Cardiac muscle cell (in vitro differentiated cells and primary cell): ENCODE measurements at regions not wholly inside any gene's neighbourhood (a gene's known extent, or its start where the extent isn't known, plus 50 kb on each side); places are given as distances from the start of the nearest gene placed in this dataset.
"Not testable (repeated sequence)": the region's sequence is repeated elsewhere in the genome, so short reads cannot be mapped to it uniquely, and the experiment has no call there.

Experiments
- DNase-seq, 2 donors: peaks; one replicate each; pipeline versions ENCODE4 v3.0.0 to v3.0.0-alpha.2; 2010 to 2017; ENCODE audit warnings: low read depth in 1 of 2, low spot score in 1 of 2
- H3K27ac ChIP-seq: fragments of 200-600 bp; sonication (generic); 2 replicates; pipeline ENCODE4 v1.5.1; 2016
- H3K27me3 ChIP-seq: fragments of 200-600 bp; sonication (generic); 2 replicates; pipeline ENCODE4 v1.6.0; 2016; ENCODE audit warnings: control low read depth
- H3K36me3 ChIP-seq: fragments of 200-600 bp; sonication (generic); 2 replicates; pipeline ENCODE4 v1.5.1; 2016; ENCODE audit warnings: control low read depth
- H3K4me1 ChIP-seq: fragments of 200-600 bp; sonication (generic); 2 replicates; pipeline ENCODE4 v1.8.1; 2017; ENCODE audit warnings: low read depth, mild to moderate bottlenecking, mixed run types
- H3K4me3 ChIP-seq: fragments of 200-600 bp; sonication (generic); 2 replicates; pipeline ENCODE4 v1.5.1; 2016; ENCODE audit warnings: mild to moderate bottlenecking
- H3K9me3 ChIP-seq: fragments of 200-600 bp; sonication (generic); 2 replicates; pipeline ENCODE4 v1.5.1; 2017; ENCODE audit warnings: low read depth, mild to moderate bottlenecking, control low read depth
- CTCF ChIP-seq: IDR thresholded peaks from 2 replicates; pipeline ENCODE4 v1.5.1; 2012; ENCODE audit warnings: low read depth, mild to moderate bottlenecking, low read length

GRCh38 chr1:14165371-14165801 is 433.1 kb upstream of the KAZN start:
- Histone ChIP-seq H3K4me1 (no peaks in the 10 kb centered on the region), H3K9me3 (no peaks in the 10 kb centered on the region), H3K27ac (no peak overlapping the region), H3K27me3 (no peaks in the 10 kb centered on the region), H3K36me3 (no peaks in the 10 kb centered on the region), H3K4me3 (no peak overlapping the region)
- no peak for TF ChIP-seq CTCF
- no peak for DNase-seq

- no peak for TF ChIP-seq CTCF
- Histone ChIP-seq H3K4me3 (no peak overlapping the region), H3K27ac (no peak overlapping the region), H3K4me1 (no peaks in the 10 kb centered on the region), H3K27me3 (no peaks in the 10 kb centered on the region), H3K9me3 (no peaks in the 10 kb centered on the region), H3K36me3 (no peaks in the 10 kb centered on the region)
- no peak for DNase-seq
These were observed 430.6 kb upstream of the KAZN start for GRCh38 chr1:14167884-14168283.

- no peak overlapping the region for H3K4me3 ChIP-seq
- no peak for TF ChIP-seq CTCF
- no peak for DNase-seq
- H3K4me1 ChIP-seq: no peaks in the 10 kb centered on the region
- no peaks in the 10 kb centered on the region for H3K9me3 ChIP-seq
- no peaks in the 10 kb centered on the region for H3K27me3 ChIP-seq
- no peaks in the 10 kb centered on the region for H3K36me3 ChIP-seq
- H3K27ac ChIP-seq: no peak overlapping the region
These were observed 430.0 kb upstream of the KAZN start for GRCh38 chr1:14168326-14169063.

- Histone ChIP-seq H3K4me3 (no peak overlapping the region), H3K4me1 (no peaks in the 10 kb centered on the region), H3K9me3 (no peaks in the 10 kb centered on the region), H3K27ac (no peak overlapping the region), H3K27me3 (no peaks in the 10 kb centered on the region), H3K36me3 (no peaks in the 10 kb centered on the region)
- no peak for TF ChIP-seq CTCF
- no peak for DNase-seq
These were observed 424.9 kb upstream of the KAZN start for GRCh38 chr1:14173598-14173997.

GRCh38 chr1:14177866-14178265 is 420.6 kb upstream of the KAZN start:
- not testable (repeated sequence) for H3K36me3 ChIP-seq, H3K4me3 ChIP-seq, H3K9me3 ChIP-seq, H3K27me3 ChIP-seq, H3K27ac ChIP-seq, H3K4me1 ChIP-seq, DNase-seq

GRCh38 chr1:14180738-14181137 is 417.7 kb upstream of the KAZN start:
- Histone ChIP-seq H3K27ac (no peak overlapping the region), H3K27me3 (no peaks in the 10 kb centered on the region), H3K4me3 (no peak overlapping the region), H3K4me1 (no peaks in the 10 kb centered on the region), H3K9me3 (no peaks in the 10 kb centered on the region), H3K36me3 (no peaks in the 10 kb centered on the region)
- no peak for DNase-seq
- no peak for TF ChIP-seq CTCF
